HG02798 (cell line): ENCODE measurements at regions not wholly inside any gene's neighbourhood (a gene's known extent, or its start where the extent isn't known, plus 50 kb on each side); places are given as distances from the start of the nearest gene placed in this dataset.
"Not testable (repeated sequence)": the region's sequence is repeated elsewhere in the genome, so short reads cannot be mapped to it uniquely, and the experiment has no call there.

Experiments
- ATAC-seq: cut with Tn5 transposase; IDR thresholded peaks from one replicate; pipeline ENCODE4 v1.9.1; 2021; ENCODE audit warnings: mild to moderate bottlenecking; ENCODE audit not compliant: unreplicated experiment, poor library complexity

DNA sequence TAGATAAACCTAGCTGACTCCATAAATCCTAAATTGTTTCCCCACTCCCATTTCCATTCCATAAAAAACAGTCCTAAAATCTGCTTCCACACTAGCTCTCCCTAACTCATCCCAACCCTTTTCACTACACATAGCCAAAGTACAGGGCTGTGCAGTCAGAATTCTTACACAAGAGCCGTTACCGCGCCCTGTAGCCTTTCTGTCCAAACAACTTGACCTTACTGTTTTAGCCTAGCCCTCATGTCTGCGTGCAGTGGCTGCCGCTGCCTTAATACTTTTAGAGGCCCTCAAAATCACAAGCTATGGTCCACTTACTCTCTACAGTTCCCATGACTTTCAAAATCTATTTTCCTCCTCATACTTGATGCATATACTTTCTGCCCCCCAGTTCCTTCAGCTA, 516.8 kb downstream of the MATN1 start:
- not testable (repeated sequence) for ATAC-seq

DNA sequence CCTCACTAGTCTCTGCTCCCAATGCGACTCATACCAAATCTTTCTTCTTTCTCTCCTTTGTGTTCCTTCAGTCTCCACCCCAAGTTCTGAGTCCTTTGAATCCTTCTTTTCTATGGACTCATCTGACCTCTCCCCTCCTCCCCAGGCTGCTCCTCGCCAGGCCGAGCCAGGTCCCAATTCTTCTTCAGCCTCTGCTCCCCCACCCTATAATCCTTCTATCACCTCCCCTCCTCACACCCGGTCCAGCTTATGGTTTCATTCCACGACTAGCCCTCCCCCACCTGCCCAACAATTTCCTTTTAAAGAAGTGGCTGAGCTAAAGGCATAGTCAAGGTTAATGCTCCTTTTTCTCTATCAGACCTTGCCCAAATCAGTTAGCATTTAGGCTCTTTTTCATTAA, 518.5 kb downstream of the MATN1 start:
- not testable (repeated sequence) for ATAC-seq

GRCh38 chr1:30201015-30201414, 522.4 kb downstream of the MATN1 start:
- ATAC-seq: no peak

DNA sequence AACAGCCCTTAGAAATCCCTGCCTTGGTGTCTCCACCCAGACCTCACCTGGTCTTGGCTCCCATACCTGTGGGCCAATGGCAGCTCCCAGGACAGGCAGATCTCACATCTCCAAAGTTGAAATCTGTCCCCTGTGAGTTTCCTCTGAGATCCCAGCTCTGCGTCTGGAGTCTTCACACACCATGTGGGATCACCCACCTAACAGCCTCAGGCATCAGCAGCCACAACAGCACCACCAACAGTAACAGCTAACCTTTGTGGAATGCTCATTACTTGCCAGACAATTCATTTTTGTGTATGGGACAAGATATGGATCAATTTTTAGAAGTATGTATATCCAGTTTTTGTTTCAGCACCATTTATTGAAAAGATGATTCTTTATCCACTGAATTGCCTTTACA, 523.2 kb downstream of the MATN1 start:
- no peak for ATAC-seq

DNA sequence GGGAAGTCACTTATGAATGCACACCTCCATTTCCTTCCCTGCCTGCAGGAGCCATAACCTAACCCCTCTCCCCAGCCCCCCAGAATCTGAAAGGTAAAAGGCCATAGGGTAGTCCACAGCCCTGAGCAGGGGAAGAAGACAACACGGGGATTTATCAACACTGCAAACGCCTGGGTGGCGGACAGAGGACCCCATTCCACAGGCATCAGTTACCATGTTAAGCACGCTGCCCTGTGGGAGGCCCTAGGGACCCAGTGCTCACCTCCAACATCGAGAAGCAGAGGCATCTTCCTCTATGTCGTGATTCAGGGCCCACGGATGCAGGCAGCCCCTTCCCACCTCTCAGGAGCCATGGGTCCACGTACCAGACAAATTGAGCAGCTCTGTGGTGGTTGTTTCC, 523.8 kb downstream of the MATN1 start:
- no peak for ATAC-seq

GRCh38 chr1:30198795-30199403, 524.5 kb downstream of the MATN1 start:
- no peak for ATAC-seq

DNA sequence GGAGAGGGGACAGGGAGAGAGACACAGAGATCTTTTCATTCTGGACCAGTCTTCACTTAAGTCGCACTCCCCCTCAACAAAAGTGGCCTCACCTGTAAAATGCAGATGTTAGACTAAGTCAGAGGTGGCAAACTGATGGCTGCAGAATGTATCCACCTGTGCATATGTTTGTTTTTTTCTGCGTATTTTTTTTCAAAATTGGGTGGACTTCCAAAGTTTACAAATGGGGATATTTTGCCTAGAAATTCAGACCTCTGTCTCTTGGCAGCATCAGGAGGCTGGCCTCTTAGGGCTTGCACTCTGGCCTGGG, 525.0 kb downstream of the MATN1 start:
- no peak for ATAC-seq

DNA sequence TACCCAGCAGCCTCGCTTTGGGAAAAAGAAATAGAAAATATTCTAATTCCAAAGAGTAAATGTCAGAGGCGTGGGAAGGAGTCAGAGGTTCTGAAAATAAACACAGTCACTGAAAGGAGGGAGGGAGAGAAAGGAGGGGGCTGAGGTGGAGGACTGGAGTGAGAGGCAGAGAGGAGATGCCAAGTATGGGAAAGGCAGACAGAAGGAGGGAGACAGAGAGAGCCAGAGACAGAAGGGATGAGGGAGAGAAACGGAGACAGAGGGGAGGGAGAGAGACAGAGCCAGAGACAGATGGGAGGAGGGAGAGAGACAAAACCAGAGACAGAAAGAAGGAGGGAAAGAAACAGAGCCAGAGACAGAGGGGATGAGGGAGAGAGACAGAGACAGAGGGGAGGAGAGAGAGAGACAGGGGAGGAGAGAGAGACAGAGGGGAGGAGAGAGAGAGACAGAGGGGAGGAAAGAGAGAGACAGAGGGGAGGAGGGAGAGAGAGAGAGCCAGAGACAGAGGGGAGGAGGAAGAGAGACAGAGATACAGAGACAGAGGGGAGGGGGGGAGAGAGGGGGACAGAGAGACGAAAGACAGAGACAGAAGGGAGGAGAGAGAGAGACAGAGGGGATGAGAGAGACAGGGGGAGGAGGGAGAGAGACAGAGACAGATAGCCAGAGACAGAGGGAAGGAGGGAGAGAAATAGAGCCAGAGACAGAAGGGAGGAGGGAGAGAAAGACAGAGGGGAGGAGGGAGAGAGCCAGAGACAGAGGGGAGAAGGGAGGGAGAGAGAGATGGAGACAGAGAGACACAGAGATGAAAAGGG, 525.5 kb downstream of the MATN1 start:
- no peak for ATAC-seq

GRCh38 chr1:30196872-30197638, 526.3 kb downstream of the MATN1 start:
- ATAC-seq: no peak

DNA sequence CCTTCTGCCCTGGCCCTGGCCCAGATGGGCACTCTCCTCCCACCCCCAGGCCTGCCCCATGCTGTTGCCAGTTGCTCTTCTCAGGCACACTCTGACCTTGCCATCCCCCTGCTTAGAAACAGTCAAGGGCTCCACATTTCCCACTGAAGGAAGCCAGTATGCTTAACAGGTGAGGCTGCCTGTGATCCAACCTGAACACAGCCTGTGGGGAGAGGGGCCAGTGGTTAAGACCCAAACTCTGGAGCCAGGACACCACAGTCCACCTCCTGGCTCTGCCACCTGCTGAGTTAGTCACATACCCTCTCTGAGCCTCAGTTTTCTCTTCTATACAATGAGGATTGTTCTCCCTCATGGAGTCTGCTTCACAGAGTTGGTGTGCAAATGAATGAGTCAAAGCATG, 526.9 kb downstream of the MATN1 start:
- ATAC-seq: no peak

- no peak for ATAC-seq
Observed at GRCh38 chr1:30195424-30196134, 527.8 kb downstream of the MATN1 start.

- no peak for ATAC-seq
Observed at GRCh38 chr1:30194741-30195423, 528.5 kb downstream of the MATN1 start.

- ATAC-seq: no peak
Observed at GRCh38 chr1:30194046-30194619, 529.3 kb downstream of the MATN1 start.

DNA sequence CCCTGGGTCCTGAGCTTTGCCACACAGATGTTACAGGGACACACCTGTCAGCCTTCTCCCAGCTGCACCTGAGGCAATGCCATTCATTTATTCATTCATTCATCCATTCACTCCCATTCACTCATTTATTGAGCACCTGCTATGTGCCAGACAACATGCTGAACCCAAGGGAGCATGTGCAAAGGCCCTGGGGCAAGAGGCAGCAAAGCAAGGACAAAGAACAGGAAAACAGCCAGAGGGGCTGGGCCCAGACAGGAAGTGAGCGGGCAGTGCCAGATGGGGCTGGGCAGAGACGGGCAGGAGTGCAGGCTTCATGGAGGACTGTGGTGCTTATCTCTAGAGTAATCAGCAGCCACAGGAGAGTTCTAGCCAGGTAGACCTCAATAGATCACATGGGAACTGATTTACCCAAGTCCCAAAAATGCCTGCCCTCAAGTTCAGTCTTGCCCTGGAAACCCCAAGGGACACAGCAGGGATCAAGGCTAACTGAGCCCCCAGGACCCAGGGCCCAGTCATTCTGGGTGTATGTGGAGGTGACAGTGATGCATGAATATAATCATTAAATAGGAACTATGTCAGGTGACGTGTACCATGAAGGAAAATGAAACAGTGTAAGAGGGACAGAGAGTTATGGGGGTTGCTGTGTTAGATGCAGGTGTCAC, 530.3 kb downstream of the MATN1 start:
- no peak for ATAC-seq

DNA sequence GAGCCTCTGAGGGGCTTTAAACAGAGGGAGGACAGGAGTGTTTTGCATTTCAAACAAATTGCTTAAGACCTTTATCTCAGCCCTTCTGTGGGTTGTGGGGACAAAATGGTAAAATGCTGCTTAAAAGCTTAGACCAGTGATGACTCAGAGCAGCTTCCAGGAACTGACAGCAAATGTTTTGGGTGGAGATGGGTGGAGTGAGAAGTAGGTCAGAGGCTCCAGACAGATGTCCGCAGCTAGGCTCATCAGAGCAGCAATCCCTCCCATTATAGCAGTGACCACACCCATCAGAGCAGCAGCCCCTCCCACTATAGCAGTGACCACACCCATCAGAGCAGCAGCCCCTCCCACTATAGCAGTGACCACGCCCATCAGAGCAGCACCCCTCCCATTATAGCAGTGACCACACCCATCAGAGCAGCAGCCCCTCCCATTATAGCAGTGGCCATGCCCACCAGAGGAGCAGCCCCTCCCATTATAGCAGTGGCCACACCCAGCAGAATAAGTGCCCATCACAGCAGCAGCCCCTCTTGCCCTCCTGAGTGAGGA, 532.2 kb downstream of the MATN1 start:
- no peak for ATAC-seq

DNA sequence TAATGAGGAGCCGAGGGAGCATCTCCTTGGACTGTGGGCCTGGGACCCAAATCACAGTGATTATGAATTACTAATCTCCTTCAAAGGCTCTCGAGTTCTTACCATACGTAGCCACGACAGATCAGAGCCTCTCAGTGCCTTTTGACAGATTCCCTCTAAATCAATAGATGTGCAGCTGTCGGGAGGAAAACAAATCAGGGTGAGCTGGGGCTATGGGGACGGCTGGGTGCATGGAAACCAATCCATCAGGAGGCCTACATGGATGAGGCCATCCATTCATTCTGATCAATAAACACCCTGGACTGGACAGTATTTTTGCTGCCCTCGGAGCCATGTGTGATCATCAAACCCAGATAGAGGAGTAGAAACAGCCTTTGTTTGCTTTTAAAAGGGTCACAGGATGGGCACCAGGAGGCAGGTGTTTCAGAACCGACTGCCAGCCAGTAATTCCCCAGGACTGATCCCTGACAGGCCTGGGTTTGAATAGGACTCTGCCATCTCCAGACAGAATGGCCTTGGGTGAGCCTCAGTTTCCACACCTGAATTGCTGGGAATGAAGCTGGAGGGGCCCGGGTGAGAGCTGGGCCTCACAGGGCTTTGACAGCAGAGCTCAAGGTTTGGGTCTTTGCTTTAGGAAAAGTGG, 532.8 kb downstream of the MATN1 start:
- no peak for ATAC-seq

DNA sequence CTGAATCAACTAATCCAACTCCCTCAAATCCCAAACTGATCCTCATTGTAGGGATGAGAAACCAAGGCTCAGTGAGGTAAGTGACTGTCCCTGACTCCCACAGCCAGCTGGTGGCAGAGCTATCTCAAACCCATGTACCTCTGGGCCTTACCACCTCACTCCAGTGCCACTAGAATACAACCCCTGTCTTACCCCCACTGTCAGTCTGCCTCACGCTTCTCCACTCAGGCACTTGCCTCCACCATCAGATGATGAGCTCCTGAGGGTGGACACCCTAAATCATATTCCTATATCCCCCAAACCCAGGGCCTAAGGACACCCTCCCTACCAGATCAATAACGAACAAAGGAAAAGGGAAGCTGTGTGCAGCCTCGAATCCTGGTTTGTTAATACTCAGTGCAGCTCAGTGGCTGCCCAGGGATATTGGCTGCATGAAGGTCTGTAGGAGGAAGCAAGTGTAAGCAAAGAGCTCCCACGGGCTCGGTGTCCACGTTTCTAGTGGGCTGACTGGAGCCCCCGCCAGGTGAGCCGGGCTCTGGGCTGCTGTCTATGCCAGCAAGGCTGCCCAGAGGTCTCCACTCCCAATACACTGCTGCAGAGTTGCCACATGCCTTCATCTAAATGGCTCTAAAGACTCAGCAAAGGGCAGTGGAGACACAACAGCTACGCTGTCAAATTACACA, 533.4 kb downstream of the MATN1 start:
- ATAC-seq: no peak

GRCh38 chr1:30188999-30189398, 534.4 kb downstream of the MATN1 start:
- ATAC-seq: no peak
